K562 (cell line): ENCODE measurements at regions not wholly inside any gene's neighbourhood (a gene's known extent, or its start where the extent isn't known, plus 50 kb on each side); places are given as distances from the start of the nearest gene placed in this dataset.

Source experiments
- ATAC-seq: fragments of 200-7000 bp; cut with Tn5 transposase; 3 replicates; pipeline ENCODE4 v1.9.1; 2020; ENCODE audit warnings: moderate library complexity
- BruUV-seq: library from RNA; stranded (reverse); fragments of 400-500 nt; replicated peaks from 2 replicates; lab custom pipeline; 2021; lab: Mats Ljungman, UMichigan
- CTCF ChIA-PET: fragments of 300-600 bp; formaldehyde crosslinking; extraction: SDS; loops from one replicate; lab custom pipeline; 2021; ENCODE audit warnings: low intra/inter-chr PET ratio; lab: Yijun Ruan, JAX
- POLR2A ChIA-PET: fragments of 300-600, 350-650 bp; sonication (Branson Sonifier 250); formaldehyde crosslinking; extraction: SDS; loops from one replicate; lab custom pipeline; 2021; ENCODE audit warnings: antibody characterized with exemption, inconsistent platforms; lab: Yijun Ruan, JAX
- DNase-seq, 4 experiments: peaks; one replicate each; pipeline versions ENCODE4 v3.0.0 to v3.0.0-alpha.2; 2011 to 2018; ENCODE audit warnings: low spot score in 3 of 4, mixed read lengths in 3 of 4; ENCODE audit errors: extremely low read depth in 1 of 4
- FAIRE-seq: peaks from 2 replicates; lab custom pipeline; 2011; peaks lifted over from hg19 to GRCh38; lab: Jason Lieb, UNC
- H2AFZ ChIP-seq: 2 replicates; pipeline ENCODE4 v1.6.0; 2011; ENCODE audit warnings: low read depth, low read length, control low read depth, inconsistent platforms
- H3K27ac ChIP-seq: fragments of 200-600 bp; 3 replicates; pipeline ENCODE4 v1.8.0; 2011; ENCODE audit warnings: low read depth, mild to moderate bottlenecking, control low read depth, inconsistent platforms, low read length, moderate library complexity, mixed read lengths; ENCODE audit errors: extremely low read depth
- H3K27me3 ChIP-seq, 2 experiments: fragments of 300-600 bp in 1 of 2; 2 replicates in 1 of 2; 3 replicates in 1 of 2; pipeline versions ENCODE4 v1.6.0 to v1.8.0; 2011; ENCODE audit warnings: inconsistent platforms in 2 of 2, low read length in 2 of 2, mild to moderate bottlenecking in 1 of 2, mixed read lengths in 1 of 2, moderate library complexity in 1 of 2; ENCODE audit not compliant: control insufficient read depth in 2 of 2, insufficient read depth in 2 of 2
- H3K36me3 ChIP-seq: fragments of 300-600 bp; 3 replicates; pipeline ENCODE4 v1.8.0; 2011; ENCODE audit warnings: mild to moderate bottlenecking, low read length, inconsistent platforms; ENCODE audit not compliant: control insufficient read depth, insufficient read depth
- H3K4me1 ChIP-seq, 2 experiments: fragments of 200-600 bp in 1 of 2; replicated peaks in 1 of 2; 2 replicates in 1 of 2; 3 replicates in 1 of 2; pipeline versions ENCODE4 v1.5.1 to v1.8.0; 2011; ENCODE audit warnings: inconsistent platforms in 2 of 2, low read length in 2 of 2, mild to moderate bottlenecking in 1 of 2, mixed read lengths in 1 of 2, moderate library complexity in 1 of 2; ENCODE audit not compliant: control insufficient read depth in 2 of 2, insufficient read depth in 2 of 2
- H3K4me2 ChIP-seq: 2 replicates; pipeline ENCODE4 v1.6.1; 2011; ENCODE audit warnings: low read length, control low read depth, inconsistent platforms, mixed read lengths; ENCODE audit not compliant: insufficient read depth
- H3K4me3 ChIP-seq: fragments of 200-600 bp; sonication (generic), shearing (Covaris generic); 2 replicates; pipeline ENCODE4 v1.5.1; 2016; ENCODE audit warnings: control low read depth, inconsistent platforms
- H3K79me2 ChIP-seq: fragments of 200-600 bp; 3 replicates; pipeline ENCODE4 v1.8.0; 2011; ENCODE audit warnings: low read length, inconsistent platforms; ENCODE audit not compliant: control insufficient read depth, insufficient read depth
- H3K9ac ChIP-seq, 2 experiments: 2 replicates each; pipeline versions ENCODE4 v1.6.0 to v1.6.1; 2011; ENCODE audit warnings: low read depth in 2 of 2, low read length in 2 of 2, control low read depth in 1 of 2, inconsistent platforms in 1 of 2, mild to moderate bottlenecking in 1 of 2, mixed read lengths in 1 of 2; ENCODE audit not compliant: insufficient read depth in 1 of 2
- H3K9me1 ChIP-seq: one replicate; pipeline ENCODE4 v1.6.0; 2011; ENCODE audit warnings: inconsistent platforms, mild to moderate bottlenecking, low read length, moderate library complexity; ENCODE audit not compliant: control insufficient read depth, insufficient read depth
- H3K9me3 ChIP-seq: replicated peaks from 2 replicates; pipeline ENCODE4 v1.5.1; 2011; ENCODE audit warnings: low read depth, low read length, inconsistent platforms; ENCODE audit not compliant: control insufficient read depth, insufficient read depth
- H4K20me1 ChIP-seq: replicated peaks from 2 replicates; pipeline ENCODE4 v1.6.1; 2011; ENCODE audit warnings: low read length, inconsistent platforms, mixed read lengths; ENCODE audit not compliant: control insufficient read depth, insufficient read depth
- BDP1 ChIP-seq: IDR thresholded peaks from 3 replicates; pipeline ENCODE4 v1.6.1; 2011; ENCODE audit not compliant: insufficient read length, insufficient read depth
- FOXM1 ChIP-seq, 2 experiments: fragments of 450-650 bp in 1 of 2; sonication (generic) in 1 of 2; formaldehyde crosslinking in 1 of 2; IDR thresholded peaks; 2 replicates each; pipeline versions ENCODE4 v1.6.1 to v1.9.0; 2017 to 2022; ENCODE audit warnings: low read depth in 2 of 2, mild to moderate bottlenecking in 2 of 2, missing genetic modification reagents in 1 of 2, moderate library complexity in 1 of 2
- KAT8 ChIP-seq: fragments of 450-650 bp; IDR thresholded peaks from 2 replicates; pipeline ENCODE4 v1.6.1; 2016; ENCODE audit warnings: low read depth, mild to moderate bottlenecking
- MAFG ChIP-seq: fragments of 450-650 bp; conservative IDR thresholded peaks from 2 replicates; pipeline ENCODE4 v1.6.1; 2016; ENCODE audit warnings: missing genetic modification characterization, missing compliant biosample characterization
- NUFIP1 ChIP-seq: fragments of 450-650 bp; IDR thresholded peaks from 2 replicates; pipeline ENCODE4 v1.6.1; 2018; ENCODE audit not compliant: partially characterized antibody
- PATZ1 ChIP-seq: fragments of 250-450 bp; sonication (Bioruptor Pico); IDR thresholded peaks from 2 replicates; pipeline ENCODE4 v1.5.0; 2020; ENCODE audit warnings: mild to moderate bottlenecking, borderline replicate concordance
- PRDM10 ChIP-seq: fragments of 450-650 bp; IDR thresholded peaks from 2 replicates; pipeline ENCODE4 v1.6.1; 2018; ENCODE audit not compliant: partially characterized antibody
- TOE1 ChIP-seq, 2 experiments: fragments of 450-650 bp in 1 of 2; sonication (generic) in 1 of 2; formaldehyde crosslinking in 1 of 2; IDR thresholded peaks; 2 replicates each; pipeline versions ENCODE4 v1.7.1 to v1.8.0; 2016 to 2022; ENCODE audit warnings: borderline replicate concordance in 2 of 2, mild to moderate bottlenecking in 2 of 2, antibody characterized with exemption in 1 of 2, inconsistent platforms in 1 of 2, low read depth in 1 of 2, missing genetic modification reagents in 1 of 2, moderate library complexity in 1 of 2
- ZNF134 ChIP-seq: fragments of 250-450 bp; sonication (Bioruptor Pico); conservative IDR thresholded peaks from 2 replicates; pipeline ENCODE4 v1.4.0; 2020
- WGBS: fragments of 100-300 bp; shearing (Covaris generic); methylation state at CpG from one replicate; pipeline ENCODE4 v1.1.6; 2016; ENCODE audit warnings: low coverage, mixed read lengths; ENCODE audit not compliant: insufficient coverage; ENCODE audit errors: missing lambda C conversion rate; 5-methylcytosine and 5-hydroxymethylcytosine counted together
- in situ Hi-C: fragments of 300-500 bp; cut with MboI; formaldehyde crosslinking; loops from 4 replicates; pipeline ENCODE4 v1.15.0; 2018; ENCODE audit warnings: inconsistent platforms, mixed read lengths
- intact Hi-C: fragments of 100-400 bp; cut with micrococcal nuclease; formaldehyde crosslinking; loops from 2 replicates; pipeline ENCODE4 v1.14.2; 2022
- TF ChIP-seq, protein P1 (sequence below): fragments of 450-650 bp; formaldehyde crosslinking; IDR thresholded peaks from 2 replicates; pipeline ENCODE4 v1.4.0; 2022; ENCODE audit warnings: mild to moderate bottlenecking, moderate library complexity
- TF ChIP-seq, protein P2 (sequence below): sonication (generic); formaldehyde crosslinking; IDR thresholded peaks from 2 replicates; pipeline ENCODE4 v1.8.0; 2023; ENCODE audit warnings: mild to moderate bottlenecking, missing genetic modification reagents

- H2AFZ ChIP-seq = no peak overlapping the region
- H3K79me2 ChIP-seq = no peaks in the 10 kb centered on the region
- H4K20me1 ChIP-seq = no peaks in the 10 kb centered on the region
- H3K9me3 ChIP-seq = no peaks in the 10 kb centered on the region
- no peaks in the 10 kb centered on the region for H3K27me3 ChIP-seq
- no peak overlapping the region for H3K9ac ChIP-seq
- DNase-seq (no peak), ATAC-seq (no peak), FAIRE-seq (no peak)
- BruUV-seq = no TSS peak
- ChIA-PET POLR2A (no interaction called here), CTCF (no interaction called here)
- H3K4me3 ChIP-seq = no peak overlapping the region
- in situ Hi-C loops = no loop called here
- intact Hi-C loops = no loop called here
- H3K4me2 ChIP-seq = no peak overlapping the region
- no peaks in the 10 kb centered on the region for H3K4me1 ChIP-seq
- H3K27ac ChIP-seq = no peak overlapping the region
- H3K36me3 ChIP-seq = no peaks in the 10 kb centered on the region
- 2% methylated on average over 3 of the region's 3 CpGs for WGBS
- H3K9me1 ChIP-seq = no peaks in the 10 kb centered on the region
- TF ChIP-seq BDP1 (no peak), TOE1 (IDR thresholded peaks at IDR 0.05; ENCODE audit: borderline replicate concordance) (no peak), TOE1 (CRISPR knock-in tag; IDR thresholded peaks at IDR 0.05; ENCODE audit: borderline replicate concordance, low read depth) (no peak), KAT8 (no peak), ZNF134 (CRISPR knock-in tag) (no peak), MAFG (tag) (no peak), PATZ1 (CRISPR knock-in tag) (no peak), FOXM1 (IDR thresholded peaks at IDR 0.05; ENCODE audit: low read depth) (no peak), FOXM1 (CRISPR knock-in tag; IDR thresholded peaks at IDR 0.05; ENCODE audit: low read depth) (no peak), PRDM10 (no peak), NUFIP1 (no peak)
- TF ChIP-seq, protein P1, sequence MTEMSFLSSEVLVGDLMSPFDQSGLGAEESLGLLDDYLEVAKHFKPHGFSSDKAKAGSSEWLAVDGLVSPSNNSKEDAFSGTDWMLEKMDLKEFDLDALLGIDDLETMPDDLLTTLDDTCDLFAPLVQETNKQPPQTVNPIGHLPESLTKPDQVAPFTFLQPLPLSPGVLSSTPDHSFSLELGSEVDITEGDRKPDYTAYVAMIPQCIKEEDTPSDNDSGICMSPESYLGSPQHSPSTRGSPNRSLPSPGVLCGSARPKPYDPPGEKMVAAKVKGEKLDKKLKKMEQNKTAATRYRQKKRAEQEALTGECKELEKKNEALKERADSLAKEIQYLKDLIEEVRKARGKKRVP (CRISPR knock-in tag) = no peak
- TF ChIP-seq, protein P2, sequence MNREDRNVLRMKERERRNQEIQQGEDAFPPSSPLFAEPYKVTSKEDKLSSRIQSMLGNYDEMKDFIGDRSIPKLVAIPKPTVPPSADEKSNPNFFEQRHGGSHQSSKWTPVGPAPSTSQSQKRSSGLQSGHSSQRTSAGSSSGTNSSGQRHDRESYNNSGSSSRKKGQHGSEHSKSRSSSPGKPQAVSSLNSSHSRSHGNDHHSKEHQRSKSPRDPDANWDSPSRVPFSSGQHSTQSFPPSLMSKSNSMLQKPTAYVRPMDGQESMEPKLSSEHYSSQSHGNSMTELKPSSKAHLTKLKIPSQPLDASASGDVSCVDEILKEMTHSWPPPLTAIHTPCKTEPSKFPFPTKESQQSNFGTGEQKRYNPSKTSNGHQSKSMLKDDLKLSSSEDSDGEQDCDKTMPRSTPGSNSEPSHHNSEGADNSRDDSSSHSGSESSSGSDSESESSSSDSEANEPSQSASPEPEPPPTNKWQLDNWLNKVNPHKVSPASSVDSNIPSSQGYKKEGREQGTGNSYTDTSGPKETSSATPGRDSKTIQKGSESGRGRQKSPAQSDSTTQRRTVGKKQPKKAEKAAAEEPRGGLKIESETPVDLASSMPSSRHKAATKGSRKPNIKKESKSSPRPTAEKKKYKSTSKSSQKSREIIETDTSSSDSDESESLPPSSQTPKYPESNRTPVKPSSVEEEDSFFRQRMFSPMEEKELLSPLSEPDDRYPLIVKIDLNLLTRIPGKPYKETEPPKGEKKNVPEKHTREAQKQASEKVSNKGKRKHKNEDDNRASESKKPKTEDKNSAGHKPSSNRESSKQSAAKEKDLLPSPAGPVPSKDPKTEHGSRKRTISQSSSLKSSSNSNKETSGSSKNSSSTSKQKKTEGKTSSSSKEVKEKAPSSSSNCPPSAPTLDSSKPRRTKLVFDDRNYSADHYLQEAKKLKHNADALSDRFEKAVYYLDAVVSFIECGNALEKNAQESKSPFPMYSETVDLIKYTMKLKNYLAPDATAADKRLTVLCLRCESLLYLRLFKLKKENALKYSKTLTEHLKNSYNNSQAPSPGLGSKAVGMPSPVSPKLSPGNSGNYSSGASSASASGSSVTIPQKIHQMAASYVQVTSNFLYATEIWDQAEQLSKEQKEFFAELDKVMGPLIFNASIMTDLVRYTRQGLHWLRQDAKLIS (CRISPR knock-in tag) = no peak
Observed at GRCh38 chr2:126817172-126817571, 81.5 kb upstream of the TEX51 start.
